T1000 (cell line): ENCODE measurements at regions not wholly inside any gene's neighbourhood (a gene's known extent, or its start where the extent isn't known, plus 50 kb on each side); places are given as distances from the start of the nearest gene placed in this dataset.
"Not testable (repeated sequence)": the region's sequence is repeated elsewhere in the genome, so short reads cannot be mapped to it uniquely, and the experiment has no call there.

Experiments used
- DNase-seq: peaks from one replicate; lab custom pipeline; 2025; ENCODE audit warnings: mixed read lengths; lab: John Stamatoyannopoulos, UW

- DNase-seq = no peak
These were observed 340.0 kb downstream of the FBXW7 start for GRCh38 chr4:152195888-152196287.

- DNase-seq = no peak
These were observed 342.8 kb downstream of the FBXW7 start for GRCh38 chr4:152193059-152193458.

GRCh38 chr4:152190907-152191306, 345.0 kb downstream of the FBXW7 start:
- DNase-seq = no peak

GRCh38 chr4:152189451-152190179, 346.3 kb downstream of the FBXW7 start:
- DNase-seq = no peak

GRCh38 chr4:152188801-152189200, 347.1 kb downstream of the FBXW7 start:
- no peak for DNase-seq

GRCh38 chr4:152187693-152188092, 348.2 kb downstream of the FBXW7 start:
- DNase-seq = no peak

- no peak for DNase-seq
These were observed 349.9 kb downstream of the FBXW7 start for GRCh38 chr4:152185786-152186550.

GRCh38 chr4:152181150-152181549, 354.7 kb downstream of the FBXW7 start:
- DNase-seq = no peak

- no peak for DNase-seq
These were observed 355.5 kb downstream of the FBXW7 start for GRCh38 chr4:152180369-152180768.

GRCh38 chr4:152177538-152177937, 358.4 kb downstream of the FBXW7 start:
- DNase-seq = not testable (repeated sequence)

- no peak for DNase-seq
These were observed 359.2 kb downstream of the FBXW7 start for GRCh38 chr4:152176627-152177214.

GRCh38 chr4:152175586-152175985, 360.3 kb downstream of the FBXW7 start:
- no peak for DNase-seq

- no peak for DNase-seq
These were observed 363.7 kb downstream of the FBXW7 start for GRCh38 chr4:152172146-152172545.

- DNase-seq = no peak
These were observed 364.3 kb downstream of the FBXW7 start for GRCh38 chr4:152171556-152171955.

- no peak for DNase-seq
These were observed 366.2 kb downstream of the FBXW7 start for GRCh38 chr4:152169683-152170082.

GRCh38 chr4:152168987-152169616, 366.8 kb downstream of the FBXW7 start:
- DNase-seq = no peak

- no peak for DNase-seq
These were observed 369.3 kb downstream of the FBXW7 start for GRCh38 chr4:152166567-152166966.

GRCh38 chr4:152165846-152166245, 370.0 kb downstream of the FBXW7 start:
- DNase-seq = no peak

- DNase-seq = no peak
These were observed 370.7 kb downstream of the FBXW7 start for GRCh38 chr4:152165146-152165545.

GRCh38 chr4:152164561-152164960, 371.3 kb downstream of the FBXW7 start:
- DNase-seq = no peak

GRCh38 chr4:152162331-152162697, 373.6 kb downstream of the FBXW7 start:
- DNase-seq = no peak

- DNase-seq = no peak
These were observed 374.1 kb downstream of the FBXW7 start for GRCh38 chr4:152161676-152162330.
